ENCODE measurements at regions not wholly inside any gene's neighbourhood (a gene's known extent, or its start where the extent isn't known, plus 50 kb on each side); places are given as distances from the start of the nearest gene placed in this dataset.

- TF ChIP-seq, protein P1, sequence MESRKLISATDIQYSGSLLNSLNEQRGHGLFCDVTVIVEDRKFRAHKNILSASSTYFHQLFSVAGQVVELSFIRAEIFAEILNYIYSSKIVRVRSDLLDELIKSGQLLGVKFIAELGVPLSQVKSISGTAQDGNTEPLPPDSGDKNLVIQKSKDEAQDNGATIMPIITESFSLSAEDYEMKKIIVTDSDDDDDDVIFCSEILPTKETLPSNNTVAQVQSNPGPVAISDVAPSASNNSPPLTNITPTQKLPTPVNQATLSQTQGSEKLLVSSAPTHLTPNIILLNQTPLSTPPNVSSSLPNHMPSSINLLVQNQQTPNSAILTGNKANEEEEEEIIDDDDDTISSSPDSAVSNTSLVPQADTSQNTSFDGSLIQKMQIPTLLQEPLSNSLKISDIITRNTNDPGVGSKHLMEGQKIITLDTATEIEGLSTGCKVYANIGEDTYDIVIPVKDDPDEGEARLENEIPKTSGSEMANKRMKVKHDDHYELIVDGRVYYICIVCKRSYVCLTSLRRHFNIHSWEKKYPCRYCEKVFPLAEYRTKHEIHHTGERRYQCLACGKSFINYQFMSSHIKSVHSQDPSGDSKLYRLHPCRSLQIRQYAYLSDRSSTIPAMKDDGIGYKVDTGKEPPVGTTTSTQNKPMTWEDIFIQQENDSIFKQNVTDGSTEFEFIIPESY (IDR thresholded peaks at IDR 0.05; ENCODE audit: extremely low read depth, insufficient replicate concordance, low read length) = no peak
- no peak for TF ChIP-seq ZNF274 (IDR thresholded peaks at IDR 0.05; ENCODE audit: low read depth, low read length)
- TF ChIP-seq, protein P2, sequence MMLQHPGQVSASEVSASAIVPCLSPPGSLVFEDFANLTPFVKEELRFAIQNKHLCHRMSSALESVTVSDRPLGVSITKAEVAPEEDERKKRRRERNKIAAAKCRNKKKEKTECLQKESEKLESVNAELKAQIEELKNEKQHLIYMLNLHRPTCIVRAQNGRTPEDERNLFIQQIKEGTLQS (IDR thresholded peaks at IDR 0.05) = no peak
Observed at GRCh38 chr2:195572895-195573683, 83.9 kb upstream of the SLC39A10 start (continued).

GRCh38 chr2:195570329-195570728 lies 86.7 kb upstream of the SLC39A10 start:
- Histone ChIP-seq H3K4me1 (ENCODE audit: control insufficient read depth in 1 of 2, insufficient read depth in 2 of 2, low read length in 2 of 2) (no peaks in the 10 kb centered on the region), H4K20me1 (ENCODE audit: insufficient read depth) (no peaks in the 10 kb centered on the region), H3K27me3 (ENCODE audit: insufficient read depth, low read length) (no peaks in the 10 kb centered on the region), H3K36me3 (ENCODE audit: control insufficient read depth in 1 of 2, insufficient read depth in 2 of 2, low read length in 2 of 2) (no peaks in the 10 kb centered on the region), H2AFZ (ENCODE audit: low read depth, low read length, poor library complexity, severe bottlenecking) (no peak overlapping the region), H3K27ac (ENCODE audit: low read depth, low read length) (no peak overlapping the region), H3K9me2 (ENCODE audit: insufficient read depth) (no peaks in the 10 kb centered on the region), H3K79me2 (ENCODE audit: insufficient read depth, low read length) (no peaks in the 10 kb centered on the region), H3K9me3 (ENCODE audit: control insufficient read depth in 1 of 2, insufficient read depth in 1 of 2, low read depth in 1 of 2, low read length in 2 of 2) (no peaks in the 10 kb centered on the region), H3K4me3 (replicated peaks in 1 of 2; ENCODE audit: low read depth in 1 of 2, low read length in 2 of 2) (no peak overlapping the region), H3K9ac (ENCODE audit: low read length) (no peak overlapping the region), H3K4me2 (ENCODE audit: low read length) (no peak overlapping the region)
- no TSS peak for BruUV-seq (replicated peaks)
- POLR2A ChIA-PET = no interaction called here
- RAD21 ChIA-PET (ENCODE audit: low non-redundant PET in 1 of 2, low total read pairs in 2 of 2, uncharacterized antibody in 2 of 2, unreplicated experiment in 2 of 2) = interaction anchor here in 1 of 2 experiments (0.6 kb wide), 1 partner anchor 48 kb away, joined by 3 read pairs; no protein-coding TSS in a partner anchor
- CTCF ChIA-PET = no interaction called here
- ATAC-seq = no peak
- DNase-seq (ENCODE audit: low read depth, low spot score) = no peak
- intact Hi-C loops (cut with micrococcal nuclease) = no loop called here
- TF ChIP-seq, protein P1 (IDR thresholded peaks at IDR 0.05; ENCODE audit: extremely low read depth, insufficient replicate concordance, low read length) = no peak
- TF ChIP-seq ELF1 (IDR thresholded peaks at IDR 0.05; ENCODE audit: borderline replicate concordance, low read depth) (no peak), EZH2 (IDR thresholded peaks at IDR 0.05) (no peak)

Data from HCT116 (cell line).